IMR-90 (cell line): ENCODE measurements at regions not wholly inside any gene's neighbourhood (a gene's known extent, or its start where the extent isn't known, plus 50 kb on each side); places are given as distances from the start of the nearest gene placed in this dataset.

ENCODE experiments used
- ATAC-seq: fragments of 200-7000 bp; cut with Tn5 transposase; 2 replicates; pipeline ENCODE4 v1.9.1; 2020; ENCODE audit warnings: low read depth, mild to moderate bottlenecking, moderate library complexity
- BruUV-seq: library from RNA; stranded (reverse); fragments of 400-500 nt; replicated peaks from 2 replicates; lab custom pipeline; 2021; lab: Mats Ljungman, UMichigan
- CTCF ChIA-PET: fragments of 300-600 bp; formaldehyde crosslinking; extraction: SDS; loops from one replicate; lab custom pipeline; 2021; ENCODE audit warnings: antibody characterized with exemption; lab: Yijun Ruan, JAX
- POLR2A ChIA-PET: fragments of 300-600 bp; sonication (Branson Sonifier 250); formaldehyde crosslinking; loops from one replicate; lab custom pipeline; 2022; ENCODE audit warnings: antibody characterized with exemption; ENCODE audit not compliant: unreplicated experiment; lab: Charles Lee
- DNase-seq: peaks from one replicate; pipeline ENCODE4 v3.0.0; 2013
- H2AFZ ChIP-seq: replicated peaks from 2 replicates; pipeline ENCODE3; 2013; ENCODE audit warnings: low read length, mild to moderate bottlenecking; ENCODE audit not compliant: poor library complexity
- H2AK5ac ChIP-seq: 2 replicates; pipeline ENCODE4 v1.6.1; 2013; ENCODE audit warnings: low read depth, low read length, inconsistent platforms
- H2AK9ac ChIP-seq: replicated peaks from 2 replicates; pipeline ENCODE3; 2013; ENCODE audit warnings: mild to moderate bottlenecking, low read depth, low read length, moderate library complexity; ENCODE audit not compliant: poor library complexity
- H2BK120ac ChIP-seq: 2 replicates; pipeline ENCODE4 v1.6.1; 2013; ENCODE audit warnings: low read depth, low read length, inconsistent platforms
- H2BK15ac ChIP-seq: 3 replicates; pipeline ENCODE4 v1.6.1; 2013; ENCODE audit warnings: low read depth, low read length, inconsistent platforms
- H2BK20ac ChIP-seq: 2 replicates; pipeline ENCODE4 v1.6.1; 2013; ENCODE audit warnings: low read depth, mild to moderate bottlenecking, inconsistent platforms, low read length, moderate library complexity
- H2BK5ac ChIP-seq: 2 replicates; pipeline ENCODE4 v1.6.1; 2013; ENCODE audit warnings: mild to moderate bottlenecking, low read depth, low read length, inconsistent platforms; ENCODE audit not compliant: poor library complexity, severe bottlenecking
- H3K14ac ChIP-seq: replicated peaks from 2 replicates; pipeline ENCODE4 v1.6.1; 2013; ENCODE audit warnings: low read depth, low read length, inconsistent platforms
- H3K18ac ChIP-seq: 2 replicates; pipeline ENCODE4 v1.6.1; 2013; ENCODE audit warnings: low read depth, low read length, control low read depth
- H3K23ac ChIP-seq: 2 replicates; pipeline ENCODE4 v1.6.1; 2013; ENCODE audit warnings: low read depth, low read length, inconsistent platforms
- H3K27ac ChIP-seq: 2 replicates; pipeline ENCODE4 v1.5.1; 2013; ENCODE audit warnings: mild to moderate bottlenecking, control low read depth, low read length; ENCODE audit not compliant: insufficient read depth
- H3K27me3 ChIP-seq: 2 replicates; pipeline ENCODE4 v1.6.1; 2013; ENCODE audit warnings: low read length; ENCODE audit not compliant: control insufficient read depth, insufficient read depth
- H3K36me3 ChIP-seq: 2 replicates; pipeline ENCODE4 v1.6.1; 2013; ENCODE audit warnings: low read length, mixed read lengths; ENCODE audit not compliant: control insufficient read depth, insufficient read depth
- H3K4ac ChIP-seq: 2 replicates; pipeline ENCODE4 v1.6.1; 2013; ENCODE audit warnings: low read depth, low read length, inconsistent platforms
- H3K4me1 ChIP-seq: 2 replicates; pipeline ENCODE4 v1.6.1; 2013; ENCODE audit warnings: low read length, mixed read lengths; ENCODE audit not compliant: control insufficient read depth, insufficient read depth
- H3K4me2 ChIP-seq: 2 replicates; pipeline ENCODE4 v1.6.1; 2013; ENCODE audit warnings: low read depth, mild to moderate bottlenecking, control low read depth, low read length, moderate library complexity
- H3K4me3 ChIP-seq: 2 replicates; pipeline ENCODE4 v1.5.1; 2013; ENCODE audit warnings: low read depth, mild to moderate bottlenecking, control low read depth, low read length, moderate library complexity; ENCODE audit not compliant: insufficient read depth
- H3K56ac ChIP-seq: 2 replicates; pipeline ENCODE4 v1.6.1; 2013; ENCODE audit warnings: low read length, inconsistent platforms; ENCODE audit not compliant: insufficient read depth; ENCODE audit errors: extremely low read depth
- H3K79me1 ChIP-seq, 2 experiments: 2 replicates each; pipeline ENCODE4 v1.6.1; 2013; ENCODE audit warnings: low read length in 2 of 2, inconsistent platforms in 1 of 2, low read depth in 1 of 2
- H3K9ac ChIP-seq: 2 replicates; pipeline ENCODE4 v1.6.1; 2013; ENCODE audit warnings: low read depth, low read length, control low read depth
- H3K9me1 ChIP-seq: 2 replicates; pipeline ENCODE4 v1.6.1; 2013; ENCODE audit warnings: low read length, inconsistent platforms; ENCODE audit not compliant: insufficient read depth
- H3K9me3 ChIP-seq: 2 replicates; pipeline ENCODE4 v1.6.1; 2013; ENCODE audit warnings: low read length; ENCODE audit not compliant: control insufficient read depth, insufficient read depth
- H4K20me1 ChIP-seq: 2 replicates; pipeline ENCODE4 v1.6.1; 2013; ENCODE audit warnings: low read length, inconsistent platforms; ENCODE audit not compliant: insufficient read depth
- H4K5ac ChIP-seq: 2 replicates; pipeline ENCODE4 v1.6.1; 2013; ENCODE audit warnings: mild to moderate bottlenecking, low read depth, low read length, control low read depth
- H4K8ac ChIP-seq, 2 experiments: 2 replicates each; pipeline ENCODE4 v1.6.1; 2013; ENCODE audit warnings: low read depth in 2 of 2, low read length in 2 of 2, control low read depth in 1 of 2, inconsistent platforms in 1 of 2
- H4K91ac ChIP-seq: 2 replicates; pipeline ENCODE4 v1.6.1; 2013; ENCODE audit warnings: low read depth, low read length, inconsistent platforms; ENCODE audit not compliant: insufficient read depth
- ELK1 ChIP-seq: fragments of 150-350 bp; IDR thresholded peaks from 2 replicates; pipeline ENCODE4 v1.6.1; 2016; ENCODE audit warnings: low read depth, mild to moderate bottlenecking, low read length, moderate library complexity, borderline replicate concordance
- MAFK ChIP-seq: IDR thresholded peaks from 2 replicates; pipeline ENCODE4 v1.6.1; 2012; ENCODE audit warnings: low read depth, low read length, improper control_type of control experiment
- MAZ ChIP-seq: IDR thresholded peaks from 2 replicates; pipeline ENCODE4 v1.6.1; 2012; ENCODE audit warnings: low read depth, mild to moderate bottlenecking, low read length, improper control_type of control experiment, moderate library complexity, borderline replicate concordance
- MXI1 ChIP-seq: IDR thresholded peaks from 2 replicates; pipeline ENCODE4 v1.6.1; 2012; ENCODE audit warnings: low read depth, mild to moderate bottlenecking, low read length, moderate library complexity, borderline replicate concordance
- POLR2A ChIP-seq: IDR thresholded peaks from 2 replicates; pipeline ENCODE4 v1.6.1; 2012; ENCODE audit warnings: mild to moderate bottlenecking, low read depth, low read length
- SMC3 ChIP-seq: fragments of 150-350 bp; IDR thresholded peaks from 2 replicates; pipeline ENCODE4 v1.6.1; 2016; ENCODE audit warnings: low read depth, mild to moderate bottlenecking, antibody characterized with exemption, low read length, moderate library complexity
- WGBS, 2 experiments: methylation state at CpG; one replicate each; pipeline versions ENCODE4 v1.1.5 to v1.1.7; 2013; ENCODE audit warnings: missing lambda C conversion rate in 2 of 2; ENCODE audit not compliant: insufficient read length in 1 of 2; ENCODE audit errors: extremely low coverage in 2 of 2; 5-methylcytosine and 5-hydroxymethylcytosine counted together
- dilution Hi-C: fragments of 300-500 bp; cut with HindIII; formaldehyde crosslinking; loops from one replicate; pipeline ENCODE4 v1.14.3; 2018; ENCODE audit warnings: low sequenced_read_pairs; ENCODE audit not compliant: unreplicated experiment
- in situ Hi-C: fragments of 300-500 bp; cut with MboI; formaldehyde crosslinking; loops from 3 replicates; pipeline ENCODE4 v1.14.3; 2019; ENCODE audit warnings: low sequenced_read_pairs, inconsistent platforms, mixed read lengths
- intact Hi-C: fragments of 100-400 bp; cut with micrococcal nuclease; formaldehyde crosslinking; loops from 2 replicates; pipeline ENCODE4 v1.10.0; 2022
- TF ChIP-seq, protein P1 (sequence below): fragments of 150-350 bp; IDR thresholded peaks from 2 replicates; pipeline ENCODE4 v1.6.1; 2017; ENCODE audit warnings: mild to moderate bottlenecking, antibody characterized with exemption, low read length, low read depth

DNA sequence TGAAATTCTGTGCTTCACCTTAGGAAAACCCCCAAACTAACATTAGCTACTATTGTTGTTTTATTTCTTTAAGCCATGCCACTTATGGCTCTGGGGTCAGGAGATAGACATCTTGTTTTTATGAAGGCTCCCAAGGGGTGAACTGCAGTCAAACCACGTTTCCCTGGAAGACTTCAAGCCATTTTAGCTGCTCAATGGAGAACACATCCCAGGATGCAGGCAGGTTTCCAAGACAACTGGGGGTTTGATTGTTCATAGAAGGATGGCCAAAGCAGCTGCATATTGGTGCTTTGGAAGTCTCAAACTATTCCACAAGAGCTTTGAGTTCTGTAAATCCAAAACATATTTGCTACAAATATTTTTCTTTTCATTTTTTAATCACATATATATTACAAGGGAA, 818.0 kb downstream of the MAFB start:
- H3K4me1 ChIP-seq: no peaks in the 10 kb centered on the region
- ChIA-PET CTCF (interaction anchor here (0.9 kb wide), 1 partner anchor 41 kb away, joined by 4 read pairs; no protein-coding TSS in a partner anchor), POLR2A (no interaction called here)
- H3K18ac ChIP-seq: no peak overlapping the region
- in situ Hi-C loops (loop anchor here (25.0 kb wide), 1 partner anchor 1091 kb away; no protein-coding TSS in a partner anchor), intact Hi-C loops (loop anchor here (5.0 kb wide), 1 partner anchor 759 kb away; no protein-coding TSS in a partner anchor), dilution Hi-C loops (no loop called here)
- no peak overlapping the region for H2BK20ac ChIP-seq
- no peak overlapping the region for H3K27ac ChIP-seq
- no peak overlapping the region for H3K4me3 ChIP-seq
- H3K27me3 ChIP-seq: peaks cover 2% of the 10 kb centered on the region
- H3K4me2 ChIP-seq: no peak overlapping the region
- no peak overlapping the region for H2BK5ac ChIP-seq
- H4K5ac ChIP-seq: no peak overlapping the region
- no peaks in the 10 kb centered on the region for H4K20me1 ChIP-seq
- H2AFZ ChIP-seq: no peak overlapping the region
- H2BK120ac ChIP-seq: no peak overlapping the region
- DNase-seq (no peak), ATAC-seq (no peak)
- H2AK5ac ChIP-seq: no peak overlapping the region
- no peak overlapping the region for H4K8ac ChIP-seq
- no peak overlapping the region for H3K56ac ChIP-seq
- H3K36me3 ChIP-seq: no peaks in the 10 kb centered on the region
- WGBS, 2 experiments: no CpG with 5 or more reads among the region's 1 CpG
- H3K4ac ChIP-seq: no peak overlapping the region
- no peaks in the 10 kb centered on the region for H3K9me1 ChIP-seq
- no peaks in the 10 kb centered on the region for H3K79me1 ChIP-seq
- H2AK9ac ChIP-seq: no peak overlapping the region
- no peak overlapping the region for H3K9ac ChIP-seq
- H3K23ac ChIP-seq: no peak overlapping the region
- BruUV-seq: no TSS peak
- no peak overlapping the region for H2BK15ac ChIP-seq
- H3K9me3 ChIP-seq: no peaks in the 10 kb centered on the region
- TF ChIP-seq MXI1: no peak
- TF ChIP-seq, protein P1, sequence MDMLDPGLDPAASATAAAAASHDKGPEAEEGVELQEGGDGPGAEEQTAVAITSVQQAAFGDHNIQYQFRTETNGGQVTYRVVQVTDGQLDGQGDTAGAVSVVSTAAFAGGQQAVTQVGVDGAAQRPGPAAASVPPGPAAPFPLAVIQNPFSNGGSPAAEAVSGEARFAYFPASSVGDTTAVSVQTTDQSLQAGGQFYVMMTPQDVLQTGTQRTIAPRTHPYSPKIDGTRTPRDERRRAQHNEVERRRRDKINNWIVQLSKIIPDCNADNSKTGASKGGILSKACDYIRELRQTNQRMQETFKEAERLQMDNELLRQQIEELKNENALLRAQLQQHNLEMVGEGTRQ: no peak
- no peak for TF ChIP-seq MAFK
- no peak for TF ChIP-seq ELK1
- no peak for TF ChIP-seq MAZ
- TF ChIP-seq POLR2A: no peak
- no peak for TF ChIP-seq SMC3
- no peak overlapping the region for H4K91ac ChIP-seq
- no peak overlapping the region for H3K14ac ChIP-seq
